Liver (tissue), 8 donors: ENCODE measurements at regions not wholly inside any gene's neighbourhood (a gene's known extent, or its start where the extent isn't known, plus 50 kb on each side); places are given as distances from the start of the nearest gene placed in this dataset.

Source experiments
- DNase-seq: peaks from one replicate; pipeline ENCODE4 v3.0.0-alpha.2; 2017; ENCODE audit warnings: low spot score
- H3K27ac ChIP-seq, 2 donors: one replicate each; pipeline ENCODE4 v1.7.0; 2013; ENCODE audit warnings: inconsistent platforms in 2 of 2, low read length in 2 of 2, control low read depth in 1 of 2, low read depth in 1 of 2, mild to moderate bottlenecking in 1 of 2
- H3K27me3 ChIP-seq, 4 donors: one replicate each; pipeline versions ENCODE4 v1.6.1 to v1.7.0; 2013; ENCODE audit warnings: low read length in 3 of 4, inconsistent platforms in 1 of 4, mild to moderate bottlenecking in 1 of 4, moderate library complexity in 1 of 4; ENCODE audit not compliant: control insufficient read depth in 4 of 4, insufficient read depth in 4 of 4
- H3K36me3 ChIP-seq, 4 donors: one replicate each; pipeline versions ENCODE4 v1.6.1 to v1.7.0; 2013; ENCODE audit warnings: low read length in 3 of 4, mild to moderate bottlenecking in 3 of 4, low read depth in 1 of 4, moderate library complexity in 1 of 4; ENCODE audit not compliant: control insufficient read depth in 4 of 4, insufficient read depth in 3 of 4
- H3K4me1 ChIP-seq, 4 donors: one replicate each; pipeline versions ENCODE4 v1.6.1 to v1.7.0; 2013; ENCODE audit warnings: low read length in 3 of 4, mild to moderate bottlenecking in 3 of 4, moderate library complexity in 1 of 4; ENCODE audit not compliant: control insufficient read depth in 4 of 4, insufficient read depth in 4 of 4
- H3K4me3 ChIP-seq, 3 donors: one replicate each; pipeline versions ENCODE4 v1.6.1 to v1.7.0; 2013; ENCODE audit warnings: low read length in 3 of 3, control low read depth in 1 of 3, low read depth in 1 of 3, mild to moderate bottlenecking in 1 of 3
- H3K9ac ChIP-seq, 2 donors: one replicate each; pipeline ENCODE4 v1.7.0; 2013; ENCODE audit warnings: low read length in 2 of 2, mild to moderate bottlenecking in 2 of 2, moderate library complexity in 2 of 2, control low read depth in 1 of 2, low read depth in 1 of 2
- H3K9me3 ChIP-seq, 4 donors: one replicate each; pipeline versions ENCODE4 v1.6.1 to v1.7.0; 2013; ENCODE audit warnings: low read length in 3 of 4; ENCODE audit not compliant: control insufficient read depth in 4 of 4
- ATF3 ChIP-seq: IDR thresholded peaks from 2 replicates; pipeline ENCODE4 v1.6.1; 2016; ENCODE audit warnings: antibody characterized with exemption
- CTCF ChIP-seq: fragments of 150-350 bp; IDR thresholded peaks from 2 replicates; pipeline ENCODE4 v1.5.1; 2017; ENCODE audit warnings: improper control_type of control experiment, low read depth, low read length; ENCODE audit not compliant: missing input control
- EGR1 ChIP-seq, 2 donors: IDR thresholded peaks; 2 replicates each; pipeline ENCODE4 v1.6.1; 2016 to 2018; ENCODE audit warnings: antibody characterized with exemption in 2 of 2, low read depth in 2 of 2
- FOXA1 ChIP-seq: IDR thresholded peaks from 2 replicates; pipeline ENCODE4 v1.6.1; 2016; ENCODE audit warnings: antibody characterized with exemption
- GABPA ChIP-seq, 2 donors: IDR thresholded peaks in 1 of 2; conservative IDR thresholded peaks in 1 of 2; 2 replicates each; pipeline ENCODE4 v1.6.1; 2016; ENCODE audit warnings: antibody characterized with exemption in 2 of 2, mild to moderate bottlenecking in 1 of 2, moderate library complexity in 1 of 2
- HNF4A ChIP-seq, 2 donors: conservative IDR thresholded peaks; 2 replicates each; pipeline ENCODE4 v1.6.1; 2016; ENCODE audit warnings: antibody characterized with exemption in 2 of 2, mild to moderate bottlenecking in 2 of 2
- HNF4G ChIP-seq: IDR thresholded peaks from 2 replicates; pipeline ENCODE4 v1.6.1; 2016; ENCODE audit warnings: antibody characterized with exemption
- JUND ChIP-seq, 2 donors: IDR thresholded peaks; 2 replicates each; pipeline ENCODE4 v1.6.1; 2016; ENCODE audit warnings: antibody characterized with exemption in 2 of 2
- MAX ChIP-seq: IDR thresholded peaks from 2 replicates; pipeline ENCODE4 v1.6.1; 2016; ENCODE audit warnings: antibody characterized with exemption
- NR2F2 ChIP-seq: IDR thresholded peaks from 2 replicates; pipeline ENCODE4 v1.6.1; 2016; ENCODE audit warnings: antibody characterized with exemption
- RAD21 ChIP-seq, 2 donors: IDR thresholded peaks; 2 replicates each; pipeline ENCODE4 v1.6.1; 2016; ENCODE audit warnings: antibody characterized with exemption in 2 of 2, mild to moderate bottlenecking in 2 of 2
- REST ChIP-seq: IDR thresholded peaks from 2 replicates; pipeline ENCODE4 v1.6.1; 2016; ENCODE audit warnings: antibody characterized with exemption, mild to moderate bottlenecking
- RXRA ChIP-seq, 2 donors: IDR thresholded peaks; 2 replicates each; pipeline ENCODE4 v1.6.1; 2017 to 2018; ENCODE audit warnings: antibody characterized with exemption in 2 of 2, mild to moderate bottlenecking in 1 of 2
- SP1 ChIP-seq: IDR thresholded peaks from 2 replicates; pipeline ENCODE4 v1.6.1; 2018; ENCODE audit warnings: antibody characterized with exemption, mild to moderate bottlenecking
- TAF1 ChIP-seq: conservative IDR thresholded peaks from 2 replicates; pipeline ENCODE4 v1.6.1; 2016; ENCODE audit warnings: antibody characterized with exemption, mild to moderate bottlenecking
- YY1 ChIP-seq: IDR thresholded peaks from 2 replicates; pipeline ENCODE4 v1.6.1; 2016; ENCODE audit warnings: antibody characterized with exemption, mild to moderate bottlenecking
- ZBTB33 ChIP-seq: IDR thresholded peaks from 2 replicates; pipeline ENCODE4 v1.6.1; 2016; ENCODE audit warnings: antibody characterized with exemption
- WGBS: extraction: QIAGEN DNeasy Blood & Tissue Kit; methylation state at CpG from one replicate; pipeline ENCODE4 v1.1.7; 2013; 5-methylcytosine and 5-hydroxymethylcytosine counted together
- donor health status: healthy.
- donor health status: healthy.
- donor health status: healthy.
- donor health status: healthy.
- donor health status: healthy.

- Histone ChIP-seq H3K4me1 (no peaks in the 10 kb centered on the region), H3K9ac (no peak overlapping the region), H3K9me3 (no peaks in the 10 kb centered on the region), H3K27me3 (no peaks in the 10 kb centered on the region), H3K4me3 (no peak overlapping the region), H3K27ac (no peak overlapping the region), H3K36me3 (no peaks in the 10 kb centered on the region)
- TF ChIP-seq NR2F2 (no peak), TAF1 (no peak)
- WGBS = 94% methylated on average over 1 of the region's 1 CpG
- no peak for DNase-seq
Observed at GRCh38 chr2:193011870-193012269, 817.1 kb upstream of the TMEFF2 start.

GRCh38 chr2:192993059-192993458 lies 798.3 kb upstream of the TMEFF2 start:
- no peak for DNase-seq
- H3K4me1 ChIP-seq = no peaks in the 10 kb centered on the region
- no peak overlapping the region for H3K9ac ChIP-seq
- no peaks in the 10 kb centered on the region for H3K36me3 ChIP-seq
- no peak for TF ChIP-seq YY1
- TF ChIP-seq EGR1 (IDR thresholded peaks at IDR 0.05; ENCODE audit: low read depth in 2 of 2) = no peak
- no peak for TF ChIP-seq GABPA (IDR thresholded peaks at IDR 0.05 in 1 of 2, conservative IDR thresholded peaks at IDR 0.05 in 1 of 2)
- no peak for TF ChIP-seq SP1
- no peak for TF ChIP-seq RAD21 (IDR thresholded peaks at IDR 0.05)
- TF ChIP-seq CTCF = no peak
- TF ChIP-seq HNF4G = no peak
- no peak for TF ChIP-seq HNF4A (conservative IDR thresholded peaks at IDR 0.05)
- TF ChIP-seq FOXA1 = no peak
- no peak for TF ChIP-seq NR2F2
- TF ChIP-seq RXRA (IDR thresholded peaks at IDR 0.05) = no peak
- TF ChIP-seq ZBTB33 = no peak
- H3K4me3 ChIP-seq = no peak overlapping the region
- H3K27ac ChIP-seq = no peak overlapping the region
- no peaks in the 10 kb centered on the region for H3K27me3 ChIP-seq
- H3K9me3 ChIP-seq = no peaks in the 10 kb centered on the region
- WGBS = 74% methylated on average over 4 of the region's 4 CpGs

- Histone ChIP-seq H3K4me3 (no peak overlapping the region), H3K4me1 (no peaks in the 10 kb centered on the region), H3K9me3 (no peaks in the 10 kb centered on the region), H3K36me3 (no peaks in the 10 kb centered on the region), H3K9ac (no peak overlapping the region), H3K27me3 (no peaks in the 10 kb centered on the region), H3K27ac (no peak overlapping the region)
- DNase-seq = no peak
- TF ChIP-seq GABPA (IDR thresholded peaks at IDR 0.05 in 1 of 2, conservative IDR thresholded peaks at IDR 0.05 in 1 of 2) = no peak
- TF ChIP-seq MAX = no peak
- TF ChIP-seq YY1 = no peak
- no peak for TF ChIP-seq REST
- TF ChIP-seq CTCF = no peak
- TF ChIP-seq ATF3 = no peak
- no peak for TF ChIP-seq JUND (IDR thresholded peaks at IDR 0.05)
- TF ChIP-seq TAF1 = no peak
- TF ChIP-seq EGR1 (IDR thresholded peaks at IDR 0.05; ENCODE audit: low read depth in 2 of 2) = no peak
- no peak for TF ChIP-seq HNF4A (conservative IDR thresholded peaks at IDR 0.05)
- TF ChIP-seq RXRA (IDR thresholded peaks at IDR 0.05) = no peak
- TF ChIP-seq RAD21 (IDR thresholded peaks at IDR 0.05) = no peak
- TF ChIP-seq HNF4G = no peak
- no peak for TF ChIP-seq SP1
Observed at GRCh38 chr2:192983173-192983572, 788.4 kb upstream of the TMEFF2 start.
